HUES48 (cell line): ENCODE measurements at regions not wholly inside any gene's neighbourhood (a gene's known extent, or its start where the extent isn't known, plus 50 kb on each side); places are given as distances from the start of the nearest gene placed in this dataset.
"Not testable (repeated sequence)": the region's sequence is repeated elsewhere in the genome, so short reads cannot be mapped to it uniquely, and the experiment has no call there.

ENCODE experiments used
- H3K27ac ChIP-seq: one replicate; pipeline ENCODE4 v1.7.0; 2013; ENCODE audit warnings: low read depth, low read length, inconsistent platforms
- H3K27me3 ChIP-seq: 2 replicates; pipeline ENCODE4 v1.6.1; 2013; ENCODE audit warnings: mild to moderate bottlenecking, low read length; ENCODE audit not compliant: control insufficient read depth, insufficient read depth
- H3K36me3 ChIP-seq: 2 replicates; pipeline ENCODE4 v1.6.1; 2013; ENCODE audit warnings: low read length; ENCODE audit not compliant: control insufficient read depth, insufficient read depth
- H3K4me1 ChIP-seq: 2 replicates; pipeline ENCODE4 v1.6.1; 2013; ENCODE audit warnings: mild to moderate bottlenecking, low read length; ENCODE audit not compliant: control insufficient read depth, insufficient read depth
- H3K4me3 ChIP-seq: 2 replicates; pipeline ENCODE4 v1.5.1; 2013; ENCODE audit warnings: mild to moderate bottlenecking, low read depth, low read length
- H3K9ac ChIP-seq: 2 replicates; pipeline ENCODE4 v1.6.1; 2013; ENCODE audit warnings: mild to moderate bottlenecking, low read depth, low read length, moderate library complexity
- H3K9me3 ChIP-seq: 2 replicates; pipeline ENCODE4 v1.6.1; 2013; ENCODE audit warnings: low read length; ENCODE audit not compliant: control insufficient read depth, insufficient read depth

DNA sequence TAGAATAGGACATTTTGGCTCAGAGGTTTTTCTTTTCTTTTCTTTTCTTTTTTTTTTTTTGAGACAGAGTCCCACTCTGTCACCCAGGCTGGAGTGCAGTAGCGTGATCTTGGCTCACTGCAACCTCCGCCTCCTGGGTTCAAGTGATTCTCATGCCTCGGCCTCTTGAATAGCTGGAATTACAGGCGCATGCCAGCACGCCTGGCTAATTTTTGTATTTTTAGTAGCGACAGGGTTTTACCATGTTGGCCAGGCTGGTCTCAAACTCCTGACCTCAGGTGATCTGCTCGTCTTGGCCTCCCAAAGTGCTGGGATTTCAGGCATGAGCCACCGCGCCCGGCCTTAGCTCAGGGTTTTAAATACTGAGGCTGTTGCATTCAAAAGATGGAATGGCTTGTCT is 156.1 kb downstream of the PRL start:
- peaks cover 12% of the 10 kb centered on the region for H3K4me1 ChIP-seq
- H3K9me3 ChIP-seq, H3K4me3 ChIP-seq, H3K27ac ChIP-seq, H3K36me3 ChIP-seq, H3K27me3 ChIP-seq, H3K9ac ChIP-seq: not testable (repeated sequence)

DNA sequence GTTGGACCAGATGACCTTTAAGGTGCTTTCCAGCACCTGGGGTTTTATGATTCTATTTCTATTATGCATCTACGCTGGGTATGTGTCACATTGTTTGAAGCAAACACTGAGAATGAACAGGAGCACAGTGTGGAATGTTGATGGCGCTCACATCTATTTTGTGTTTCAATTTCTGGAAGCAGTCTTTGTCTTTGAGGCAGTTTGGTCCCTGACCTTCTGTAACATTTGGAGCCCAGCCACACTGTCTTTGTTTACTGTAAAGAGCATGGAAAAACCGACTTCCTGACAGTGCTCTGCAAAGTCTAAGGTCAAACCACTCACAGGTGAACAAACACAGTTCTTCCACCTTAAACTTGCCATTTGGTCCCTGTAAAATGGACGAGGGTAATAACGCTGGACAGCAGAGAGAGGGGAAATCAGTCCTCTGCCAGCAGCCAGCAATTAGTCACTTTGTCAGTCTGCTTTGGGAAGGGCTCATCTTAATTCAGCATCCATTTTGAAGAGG is 155.5 kb downstream of the PRL start:
- Histone ChIP-seq H3K4me3 (no peak overlapping the region), H3K4me1 (peaks cover 18% of the 10 kb centered on the region), H3K27me3 (no peaks in the 10 kb centered on the region), H3K9ac (no peak overlapping the region), H3K36me3 (no peaks in the 10 kb centered on the region), H3K9me3 (no peaks in the 10 kb centered on the region), H3K27ac (no peak overlapping the region)

DNA sequence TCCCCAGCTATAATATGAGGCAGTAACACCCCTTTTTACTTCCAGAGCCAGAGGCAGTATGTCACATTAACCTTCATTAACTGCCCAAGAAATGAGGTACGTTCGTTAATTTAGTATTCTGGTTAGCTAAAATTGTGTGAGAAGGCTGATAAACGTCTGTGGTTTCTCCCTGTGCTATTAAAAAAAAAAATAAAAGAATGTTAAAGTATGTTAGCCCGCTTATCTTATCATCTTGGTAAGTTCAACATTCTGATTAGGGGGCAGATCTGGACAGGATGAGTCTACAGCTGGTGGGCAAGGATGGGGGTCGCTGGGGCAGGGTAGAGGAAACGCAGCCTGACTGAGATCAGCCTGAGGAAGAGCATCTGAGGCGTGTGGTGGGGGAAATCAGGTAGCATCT is 154.0 kb downstream of the PRL start:
- no peak overlapping the region for H3K4me3 ChIP-seq
- no peaks in the 10 kb centered on the region for H3K9me3 ChIP-seq
- peaks cover 32% of the 10 kb centered on the region for H3K4me1 ChIP-seq
- no peak overlapping the region for H3K27ac ChIP-seq
- H3K27me3 ChIP-seq, result no peaks in the 10 kb centered on the region
- H3K9ac ChIP-seq, result no peak overlapping the region
- H3K36me3 ChIP-seq, result no peaks in the 10 kb centered on the region

DNA sequence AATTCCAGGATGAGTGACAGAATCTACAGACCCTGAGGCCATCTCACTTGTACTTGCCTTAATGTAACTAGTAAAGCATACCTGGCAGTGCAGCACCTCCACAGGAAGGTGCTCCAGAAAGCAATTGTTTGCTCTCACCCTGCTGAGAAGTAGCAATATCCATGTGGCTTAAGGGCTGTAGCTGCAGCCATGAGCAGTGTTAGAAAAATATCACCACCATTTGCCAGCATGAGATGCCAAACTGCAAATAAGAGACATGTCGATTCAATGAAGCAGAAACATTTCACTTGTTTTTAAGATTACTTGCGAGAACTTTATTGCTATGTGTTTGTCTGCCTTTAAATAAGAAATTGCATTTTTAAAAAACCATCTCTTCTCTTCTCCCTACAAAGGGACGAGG is 151.5 kb downstream of the PRL start:
- Histone ChIP-seq H3K9ac (no peak overlapping the region), H3K27ac (no peak overlapping the region), H3K4me1 (peaks cover 56% of the 10 kb centered on the region), H3K27me3 (no peaks in the 10 kb centered on the region), H3K4me3 (no peak overlapping the region), H3K36me3 (no peaks in the 10 kb centered on the region), H3K9me3 (no peaks in the 10 kb centered on the region)

- Histone ChIP-seq H3K4me1 (peaks cover 55% of the 10 kb centered on the region), H3K4me3 (no peak overlapping the region), H3K9me3 (no peaks in the 10 kb centered on the region), H3K36me3 (no peaks in the 10 kb centered on the region), H3K27me3 (no peaks in the 10 kb centered on the region), H3K9ac (no peak overlapping the region), H3K27ac (peak overlapping the region; percentile 54)
These were observed 150.8 kb downstream of the PRL start for GRCh38 chr6:22145823-22146677.

- no peaks in the 10 kb centered on the region for H3K9me3 ChIP-seq
- H3K27ac ChIP-seq, result no peak overlapping the region
- no peaks in the 10 kb centered on the region for H3K36me3 ChIP-seq
- no peaks in the 10 kb centered on the region for H3K27me3 ChIP-seq
- no peak overlapping the region for H3K4me3 ChIP-seq
- peaks cover 53% of the 10 kb centered on the region for H3K4me1 ChIP-seq
- H3K9ac ChIP-seq, result no peak overlapping the region
These were observed 150.2 kb downstream of the PRL start for GRCh38 chr6:22146678-22146930.

- no peak overlapping the region for H3K4me3 ChIP-seq
These were observed 149.7 kb downstream of the PRL start for GRCh38 chr6:22146931-22147701.

GRCh38 chr6:22147921-22148776 is 148.7 kb downstream of the PRL start:
- Histone ChIP-seq H3K36me3 (no peaks in the 10 kb centered on the region), H3K27me3 (no peaks in the 10 kb centered on the region), H3K9me3 (no peaks in the 10 kb centered on the region), H3K9ac (no peak overlapping the region), H3K4me3 (no peak overlapping the region), H3K4me1 (peaks cover 53% of the 10 kb centered on the region), H3K27ac (peak overlapping the region; percentile 21)

More at GRCh38 chr6:22146931-22147701, 149.7 kb downstream of the PRL start:
- no peak overlapping the region for H3K9ac ChIP-seq
- no peaks in the 10 kb centered on the region for H3K9me3 ChIP-seq
- H3K4me1 ChIP-seq, result peaks cover 53% of the 10 kb centered on the region
- no peaks in the 10 kb centered on the region for H3K27me3 ChIP-seq
- peak overlapping the region; percentile 21 for H3K27ac ChIP-seq
- H3K36me3 ChIP-seq, result no peaks in the 10 kb centered on the region

GRCh38 chr6:22149096-22149495 is 147.7 kb downstream of the PRL start:
- Histone ChIP-seq H3K27ac (no peak overlapping the region), H3K9me3 (no peaks in the 10 kb centered on the region), H3K4me1 (peaks cover 53% of the 10 kb centered on the region), H3K36me3 (no peaks in the 10 kb centered on the region), H3K27me3 (no peaks in the 10 kb centered on the region), H3K9ac (no peak overlapping the region), H3K4me3 (no peak overlapping the region)

- Histone ChIP-seq H3K9me3 (no peaks in the 10 kb centered on the region), H3K27ac (no peak overlapping the region), H3K4me3 (no peak overlapping the region), H3K27me3 (no peaks in the 10 kb centered on the region), H3K36me3 (no peaks in the 10 kb centered on the region), H3K4me1 (peaks cover 53% of the 10 kb centered on the region), H3K9ac (no peak overlapping the region)
These were observed 147.1 kb downstream of the PRL start for GRCh38 chr6:22149501-22150367.
